HG03095 (cell line): ENCODE measurements at regions not wholly inside any gene's neighbourhood (a gene's known extent, or its start where the extent isn't known, plus 50 kb on each side); places are given as distances from the start of the nearest gene placed in this dataset.
"Not testable (repeated sequence)": the region's sequence is repeated elsewhere in the genome, so short reads cannot be mapped to it uniquely, and the experiment has no call there.

Source experiments
- ATAC-seq: cut with Tn5 transposase; IDR thresholded peaks from one replicate; pipeline ENCODE4 v1.9.1; 2021; ENCODE audit warnings: moderate library complexity; ENCODE audit not compliant: unreplicated experiment

DNA sequence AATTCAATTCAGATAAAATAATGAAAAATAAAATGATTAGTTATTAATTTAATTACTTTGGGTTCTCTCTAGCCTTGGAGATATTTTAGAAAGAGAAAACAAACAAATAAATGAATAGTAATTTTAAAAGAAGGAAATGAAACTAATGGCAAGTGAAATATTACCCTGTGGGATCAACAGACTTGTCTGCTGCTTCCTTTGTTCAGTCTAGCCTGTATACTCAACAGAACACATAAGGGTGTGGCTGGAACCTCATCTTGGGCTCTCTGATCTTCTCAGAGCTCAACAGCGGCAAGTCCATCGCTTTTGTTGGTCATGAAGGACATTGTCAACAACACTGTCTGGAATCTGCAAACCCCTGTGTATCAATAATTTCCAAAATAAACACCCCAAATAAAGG lies 904.9 kb downstream of the IPMK start:
- ATAC-seq: no peak

DNA sequence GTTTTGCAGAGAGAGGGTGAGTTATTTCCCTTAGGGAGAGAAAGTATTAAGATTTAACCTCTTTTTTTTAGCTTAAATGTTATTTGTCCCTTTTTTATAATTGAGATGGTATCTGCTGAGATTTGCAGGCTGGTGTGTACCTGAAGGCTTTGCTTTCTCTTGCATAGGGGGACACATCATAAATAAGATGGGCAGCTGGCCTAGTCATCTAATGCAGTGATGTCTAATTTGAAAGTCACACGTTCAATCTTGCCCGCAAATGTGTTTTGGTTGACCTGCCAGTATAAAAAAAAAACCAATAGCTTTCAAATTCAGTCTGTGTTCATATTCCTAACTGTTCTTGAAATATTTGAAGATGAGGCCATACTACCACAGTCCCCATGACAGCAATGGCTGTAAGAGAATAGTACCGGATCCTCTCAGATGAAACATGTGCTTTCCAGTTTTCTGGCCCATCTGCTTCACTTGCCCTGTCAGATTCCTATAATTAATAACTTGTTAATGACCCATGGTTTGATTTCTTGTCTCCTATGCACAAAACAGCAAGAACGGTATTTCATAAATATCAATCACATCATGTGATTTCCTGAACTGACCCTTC lies 914.2 kb downstream of the IPMK start:
- no peak for ATAC-seq

DNA sequence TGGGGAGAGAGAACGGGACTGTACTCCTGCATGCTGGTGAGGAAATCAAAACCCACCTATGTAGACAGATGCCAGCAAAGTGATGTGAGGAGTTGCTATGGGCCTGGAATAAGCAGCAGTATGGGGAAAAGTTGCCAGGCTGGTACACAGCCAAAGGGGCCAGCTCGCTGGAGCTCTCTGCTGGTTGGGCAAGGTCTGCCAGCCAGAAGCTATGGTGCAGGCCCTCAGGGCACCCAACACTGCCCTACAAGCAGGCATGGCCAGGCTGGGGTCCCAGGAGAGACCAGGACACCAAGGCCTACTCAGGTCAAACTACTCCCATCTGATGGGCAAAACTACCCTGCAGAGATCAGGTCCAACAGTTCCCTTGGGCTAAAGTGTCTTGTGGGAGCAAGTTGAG lies 916.6 kb downstream of the IPMK start:
- no peak for ATAC-seq

DNA sequence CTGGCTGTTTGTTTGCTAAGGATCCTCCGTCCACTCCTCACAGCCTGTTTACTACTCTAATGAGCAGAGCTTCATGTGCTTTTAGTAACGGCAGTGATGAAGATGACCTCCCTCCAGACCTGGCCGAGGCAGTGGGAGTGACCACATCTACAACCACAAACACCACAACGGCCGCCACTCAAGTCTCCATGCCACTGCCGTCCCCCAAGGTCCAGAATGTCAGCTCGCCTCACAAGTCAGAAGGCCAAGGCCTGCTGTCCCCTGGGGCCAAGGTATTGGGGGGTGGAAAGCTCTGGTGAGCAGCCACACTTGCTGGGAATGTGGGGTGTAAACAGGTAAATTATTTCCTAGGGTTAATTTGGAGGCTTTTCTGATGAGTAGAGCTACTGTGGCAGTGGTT lies 926.4 kb downstream of the IPMK start:
- ATAC-seq: no peak

DNA sequence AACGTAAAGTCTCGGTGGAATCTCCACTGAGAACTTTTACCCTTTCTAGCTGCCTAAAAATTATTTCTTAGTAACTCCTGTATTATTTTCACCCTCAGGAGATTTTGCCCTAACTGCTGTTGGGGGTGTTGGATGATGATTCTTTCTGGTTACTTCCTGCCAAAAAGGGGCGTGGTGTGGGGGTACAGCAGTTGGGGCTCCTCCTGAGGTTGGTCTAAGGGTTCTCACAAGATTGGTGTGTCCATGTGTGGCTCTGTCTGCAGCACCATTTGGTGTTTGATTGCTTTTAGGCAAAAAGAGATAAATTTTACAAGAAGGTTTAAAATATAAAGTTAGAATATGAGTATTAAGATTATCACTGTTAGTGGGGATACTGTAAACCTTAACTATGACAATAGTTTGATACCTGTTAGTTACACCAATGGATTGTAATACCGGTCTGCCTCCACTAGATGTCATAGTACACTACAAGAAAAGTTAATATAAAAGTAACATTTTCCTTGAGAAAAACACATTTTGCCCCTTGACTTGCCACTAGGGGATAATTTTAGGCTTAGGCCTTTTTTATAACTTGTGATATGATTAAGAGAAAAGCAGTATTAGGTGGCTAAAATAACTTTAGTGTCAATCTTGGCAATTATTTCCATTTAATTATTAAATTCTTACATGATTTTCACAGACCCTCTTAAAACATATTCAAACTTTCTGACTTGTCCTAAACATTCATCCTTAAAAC lies 928.7 kb downstream of the IPMK start:
- ATAC-seq: peak; percentile 68

DNA sequence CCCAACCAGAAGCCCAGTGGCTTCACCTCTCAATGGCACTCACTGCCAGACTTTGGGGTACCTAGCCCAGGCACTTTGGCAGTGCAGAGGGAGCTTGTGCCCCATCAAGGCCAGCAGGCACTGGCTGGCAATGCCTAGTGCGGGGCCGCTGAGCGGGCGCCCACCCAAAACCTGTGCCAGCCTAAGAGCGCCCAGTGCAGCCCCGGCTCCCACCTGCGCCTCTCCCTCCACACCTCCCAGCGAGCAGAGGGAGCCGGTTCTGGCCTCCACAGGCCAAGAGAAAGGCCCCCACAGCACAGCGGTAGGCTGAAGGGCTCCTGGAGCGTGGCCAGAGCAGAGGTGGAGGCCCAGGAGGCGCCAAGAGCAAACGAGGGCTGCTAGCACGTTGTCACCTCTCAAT lies 930.8 kb downstream of the IPMK start:
- no peak for ATAC-seq

DNA sequence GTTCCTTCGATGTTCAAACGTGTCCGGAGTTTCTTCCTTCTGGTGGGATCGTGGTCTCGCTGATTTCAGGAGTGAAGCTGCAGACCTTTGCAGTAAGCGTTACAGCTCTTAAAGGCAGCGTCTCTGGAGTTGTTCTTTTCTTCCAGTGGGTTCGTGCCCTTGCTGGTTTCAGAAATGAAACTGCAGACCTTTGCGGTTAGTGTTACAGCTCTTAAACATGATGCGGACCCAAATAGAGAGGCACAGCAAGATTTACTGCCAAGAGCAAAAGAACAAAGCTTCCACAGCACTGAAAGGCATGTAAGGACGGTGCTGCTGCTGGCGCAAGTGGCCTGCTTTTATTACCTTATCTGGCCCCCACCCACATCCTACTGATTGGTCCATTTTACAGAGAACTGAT lies 931.4 kb downstream of the IPMK start:
- ATAC-seq: no peak

DNA sequence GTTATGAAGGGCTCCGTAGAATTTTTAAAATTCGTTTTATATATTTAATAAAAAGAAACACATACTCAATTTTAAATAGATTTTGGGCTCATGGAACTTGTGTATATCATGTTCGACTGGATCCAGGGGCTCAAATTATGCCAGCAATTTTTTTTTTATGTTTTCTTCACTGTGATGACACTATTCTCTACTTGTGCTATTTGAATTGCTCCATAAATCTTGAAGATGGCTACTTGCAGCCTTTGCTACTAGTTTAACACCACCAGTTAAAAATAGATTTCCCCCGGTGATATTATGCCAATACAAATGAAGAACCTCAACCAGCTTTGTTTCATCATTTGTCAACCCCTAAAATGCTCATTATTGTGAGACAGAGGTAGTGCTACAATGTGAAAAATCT lies 933.2 kb downstream of the IPMK start:
- ATAC-seq: no peak

DNA sequence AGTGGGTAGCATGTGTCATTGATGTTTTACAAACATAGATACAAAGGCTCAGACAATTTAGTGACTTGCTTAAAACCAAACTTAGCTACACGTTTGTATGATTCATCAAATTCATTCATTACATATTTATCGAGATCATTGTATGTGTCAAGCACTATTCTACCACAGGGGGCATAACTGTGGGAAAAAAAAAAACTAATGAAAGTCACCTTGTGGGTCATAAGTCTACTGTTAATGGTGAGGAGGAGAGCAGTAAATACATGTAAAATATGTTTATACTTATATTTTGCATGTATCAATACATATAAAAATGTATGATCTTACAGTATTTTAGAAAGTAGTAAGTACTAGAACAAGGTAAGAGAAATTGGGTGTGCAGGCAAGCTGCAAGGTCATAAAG lies 933.8 kb downstream of the IPMK start:
- ATAC-seq: no peak

DNA sequence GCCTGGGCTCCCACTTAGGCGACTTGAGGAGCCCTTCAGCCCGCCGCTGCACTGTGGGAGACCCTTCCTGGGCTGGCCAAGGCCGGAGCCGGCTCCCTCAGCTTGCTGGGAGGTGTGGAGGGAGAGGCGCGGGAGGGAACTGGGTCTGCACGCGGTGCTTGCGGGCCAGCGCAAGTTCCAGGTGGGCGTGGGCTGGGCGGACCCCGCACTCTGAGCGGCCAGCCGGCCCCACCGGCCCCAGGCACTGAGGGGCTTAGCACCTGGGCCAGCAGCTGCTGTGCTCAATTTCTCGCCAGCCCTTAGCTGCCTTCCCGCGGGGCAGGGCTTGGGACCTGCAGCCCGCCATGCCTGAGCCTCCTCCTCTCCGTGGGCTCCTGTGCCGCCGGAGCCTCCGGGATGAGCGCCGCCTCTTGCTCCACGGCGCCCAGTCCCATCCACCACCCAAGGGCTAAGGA lies 946.3 kb downstream of the IPMK start:
- ATAC-seq: not testable (repeated sequence)

DNA sequence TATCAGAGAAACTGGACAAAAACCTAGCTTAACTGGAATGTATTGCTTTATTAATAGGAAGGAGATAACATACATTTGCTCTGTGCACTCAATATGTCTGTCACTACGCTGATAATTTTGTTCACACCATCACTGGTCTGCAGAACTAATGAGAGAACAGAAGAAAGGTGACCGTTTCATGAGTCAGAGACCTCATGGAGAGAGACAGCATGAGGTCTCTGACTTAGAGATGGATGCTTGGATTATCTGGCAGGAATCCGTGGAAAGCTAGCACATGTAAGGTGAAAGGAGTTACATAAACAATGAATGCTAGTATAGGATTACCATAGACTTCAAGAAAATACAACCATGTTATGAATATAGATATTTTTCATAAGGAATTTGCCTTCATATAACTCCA lies 947.3 kb downstream of the IPMK start:
- ATAC-seq: no peak

DNA sequence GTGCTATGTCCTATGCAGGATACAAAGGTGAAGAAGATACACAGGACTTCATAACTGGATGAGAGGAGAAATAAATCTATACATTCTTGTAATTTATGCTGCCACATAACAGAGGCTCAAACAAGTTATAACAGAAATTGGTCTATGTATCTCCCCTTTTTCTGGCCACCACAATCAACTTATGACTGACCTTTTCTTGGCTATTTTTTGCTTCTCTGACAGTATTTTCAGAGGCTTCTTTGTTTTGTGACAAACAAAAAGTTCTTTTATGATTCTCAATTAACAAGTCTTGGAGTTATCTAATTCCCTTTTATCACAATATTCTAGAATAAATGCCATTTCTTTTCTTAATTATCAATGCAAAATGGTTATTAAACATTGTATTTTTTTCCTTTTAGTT lies 953.0 kb upstream of the ZWINT start:
- no peak for ATAC-seq

DNA sequence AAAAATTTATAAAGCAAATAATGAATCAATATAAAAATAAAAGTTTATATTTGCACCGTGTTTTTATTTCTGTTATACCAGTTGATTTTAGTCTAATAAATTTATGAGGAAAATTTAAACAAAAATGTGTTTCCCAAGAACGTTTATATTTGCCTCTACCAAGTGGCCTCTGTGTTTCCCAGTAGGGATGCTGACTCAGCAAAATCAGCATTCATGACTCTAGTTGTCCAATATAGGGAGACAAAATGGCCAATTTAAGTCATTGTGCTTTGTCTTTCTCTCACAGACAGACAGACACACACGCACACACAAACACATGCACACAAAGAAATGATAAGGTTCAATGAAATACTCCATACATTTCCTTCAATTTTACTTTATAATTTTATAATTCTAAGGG lies 942.5 kb upstream of the ZWINT start:
- no peak for ATAC-seq

DNA sequence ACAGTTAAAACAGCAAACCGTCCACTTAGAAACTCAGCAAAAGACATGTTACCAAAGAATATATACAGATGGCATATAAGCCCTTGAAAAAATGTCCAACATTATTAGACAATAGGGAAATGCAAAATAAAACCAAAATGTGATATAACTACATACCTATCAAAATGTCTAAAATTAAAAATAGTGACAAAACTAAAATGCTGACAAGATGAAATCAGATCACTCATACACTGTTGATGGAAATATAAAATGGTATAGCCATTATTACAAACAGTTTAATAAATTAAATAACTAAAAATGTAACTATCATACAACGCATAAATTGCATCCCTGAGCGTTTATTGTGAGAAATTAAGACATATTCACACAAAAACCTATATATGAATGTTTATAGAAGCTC lies 939.7 kb upstream of the ZWINT start:
- no peak for ATAC-seq

DNA sequence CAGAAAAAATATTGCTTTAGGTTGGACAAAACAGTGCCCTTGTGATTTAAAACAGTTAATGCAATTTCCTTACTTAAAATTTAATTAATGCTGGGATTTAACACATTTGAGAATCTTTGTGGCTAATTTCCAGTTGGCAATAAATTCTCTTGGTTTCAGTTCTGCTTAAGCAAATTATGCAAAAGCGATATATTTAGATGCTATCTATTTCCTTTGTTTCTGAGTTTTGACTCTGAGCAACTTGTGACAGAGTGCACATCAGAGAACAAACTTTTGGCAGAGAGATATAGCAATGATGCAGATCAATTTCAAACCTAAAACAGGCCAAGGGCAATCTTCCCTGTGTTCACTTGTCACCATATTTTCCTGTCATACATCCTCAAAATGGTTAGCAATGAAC lies 933.6 kb upstream of the ZWINT start:
- no peak for ATAC-seq

DNA sequence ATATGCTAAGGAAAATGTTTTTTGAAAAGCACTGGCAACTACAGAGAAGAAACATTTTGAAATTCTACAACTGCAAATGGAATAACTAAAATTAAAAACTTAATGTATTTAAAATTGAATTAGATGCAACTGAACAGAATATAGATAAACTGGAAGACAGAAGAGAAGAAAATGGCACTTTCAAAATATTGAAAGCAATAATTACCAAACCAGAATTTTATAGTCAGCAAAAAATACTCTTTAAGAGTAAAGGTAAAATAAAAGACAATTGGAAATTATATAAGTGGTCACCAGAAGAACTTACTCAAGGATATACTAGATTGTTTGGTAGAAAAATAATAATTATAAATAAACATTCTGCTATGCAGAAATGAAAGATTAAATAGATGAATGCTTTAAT lies 927.7 kb upstream of the ZWINT start:
- ATAC-seq: no peak

DNA sequence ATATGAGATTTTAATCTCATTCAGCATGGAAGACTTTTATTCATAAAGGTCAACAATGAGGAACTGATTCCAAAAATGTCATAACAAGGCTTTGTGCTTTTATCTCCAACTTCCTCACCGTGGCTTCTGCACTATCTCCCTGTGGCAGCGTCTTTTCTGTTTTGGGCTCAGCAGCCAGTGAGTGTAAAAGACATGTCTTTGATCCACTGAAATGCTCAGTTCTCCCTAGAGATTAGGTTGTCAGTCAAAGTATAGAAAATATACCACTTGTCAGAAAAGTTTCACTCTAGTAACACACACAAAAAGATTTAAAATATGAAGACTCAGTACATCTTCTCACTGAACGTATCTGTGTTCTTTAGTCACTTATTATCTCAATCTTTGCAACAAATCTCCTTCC lies 901.8 kb upstream of the ZWINT start:
- no peak for ATAC-seq

DNA sequence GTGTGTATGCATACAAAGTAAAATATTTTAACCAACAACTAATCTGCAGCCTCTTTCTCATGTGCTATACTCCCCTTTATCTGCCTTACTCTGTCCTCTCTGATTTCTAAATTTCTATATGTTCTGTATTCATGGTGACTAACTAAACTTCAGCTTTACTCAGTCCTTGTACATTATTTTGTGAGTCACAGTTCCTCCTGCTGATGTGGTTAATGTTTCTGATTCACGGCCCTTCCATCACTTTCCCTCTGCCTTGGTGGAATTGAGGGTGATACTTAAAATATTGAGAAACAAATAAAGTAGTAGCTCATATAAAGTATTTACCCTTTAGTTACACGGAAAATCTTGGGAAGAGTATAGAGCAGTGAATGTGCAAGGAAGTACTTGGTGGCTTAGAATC lies 899.1 kb upstream of the ZWINT start:
- no peak for ATAC-seq

DNA sequence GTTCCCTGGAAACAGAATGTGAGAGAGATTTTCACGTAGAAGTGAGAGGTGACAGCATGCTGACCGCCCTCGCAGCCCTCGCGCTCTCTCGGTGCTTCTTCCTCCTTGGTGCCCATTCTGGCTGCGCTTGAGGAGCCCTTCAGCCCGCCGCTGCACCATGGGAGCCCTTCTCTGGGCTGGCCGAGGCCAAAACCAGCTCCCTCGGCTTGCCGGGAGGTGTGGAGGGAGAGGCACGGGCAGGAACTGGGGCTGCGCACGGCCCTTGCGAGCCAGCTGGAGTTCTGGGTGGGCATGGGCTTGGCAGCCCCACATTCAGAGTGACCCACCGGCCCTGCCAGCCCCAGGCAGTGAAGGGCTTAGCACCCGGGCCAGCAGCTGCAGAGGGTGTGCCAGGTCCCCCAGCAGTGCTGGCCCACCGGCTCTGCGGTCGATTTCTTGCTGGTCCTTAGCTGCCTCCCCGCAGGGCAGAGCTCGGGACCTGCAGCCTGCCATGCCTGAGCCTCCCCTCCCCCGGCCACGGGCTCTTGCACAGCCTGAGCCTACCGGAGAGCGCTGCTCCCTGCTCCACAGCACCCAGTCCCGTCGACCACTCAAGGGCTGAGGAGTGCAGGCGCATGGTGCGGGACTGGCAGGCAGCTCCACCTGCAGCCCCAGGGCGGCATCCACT lies 888.7 kb upstream of the ZWINT start:
- ATAC-seq: no peak

DNA sequence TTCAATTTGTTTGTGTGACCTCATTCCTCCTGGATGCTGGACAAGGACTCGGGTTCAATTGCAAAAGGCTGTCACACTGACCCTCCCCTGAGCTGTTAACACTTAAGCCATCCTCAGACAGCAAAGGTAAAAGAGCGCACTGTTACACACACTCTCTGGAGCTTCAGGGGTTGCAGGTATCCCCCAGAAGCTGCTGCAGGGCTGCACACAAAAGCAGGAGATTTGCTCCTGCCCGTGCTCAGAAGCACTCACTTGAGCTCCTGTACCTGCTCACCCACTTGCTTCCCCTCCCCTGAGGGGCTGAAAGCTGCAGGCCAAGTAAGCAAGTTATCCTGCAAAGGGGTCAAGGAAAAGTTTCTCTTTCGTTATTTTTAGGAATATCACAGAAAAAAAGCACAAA lies 886.2 kb upstream of the ZWINT start:
- no peak for ATAC-seq

DNA sequence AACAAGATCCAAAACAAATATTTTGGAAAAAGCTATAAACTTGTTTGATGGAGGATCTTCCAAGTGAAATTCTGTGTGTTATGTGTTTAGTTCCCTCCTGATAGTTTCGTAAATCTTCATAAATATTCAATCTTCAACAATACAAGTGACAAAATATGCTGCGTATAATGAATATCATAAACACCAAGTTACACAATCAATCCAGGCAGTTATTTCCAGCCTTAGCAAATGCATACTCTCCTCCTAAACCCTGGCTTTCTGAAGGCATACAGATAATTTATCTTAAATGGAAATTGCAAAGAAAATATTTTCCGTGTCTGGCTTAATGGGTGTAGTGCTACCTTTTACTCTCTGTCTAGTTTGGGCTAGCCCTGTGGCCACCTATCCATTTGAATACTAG lies 864.9 kb upstream of the ZWINT start:
- no peak for ATAC-seq

DNA sequence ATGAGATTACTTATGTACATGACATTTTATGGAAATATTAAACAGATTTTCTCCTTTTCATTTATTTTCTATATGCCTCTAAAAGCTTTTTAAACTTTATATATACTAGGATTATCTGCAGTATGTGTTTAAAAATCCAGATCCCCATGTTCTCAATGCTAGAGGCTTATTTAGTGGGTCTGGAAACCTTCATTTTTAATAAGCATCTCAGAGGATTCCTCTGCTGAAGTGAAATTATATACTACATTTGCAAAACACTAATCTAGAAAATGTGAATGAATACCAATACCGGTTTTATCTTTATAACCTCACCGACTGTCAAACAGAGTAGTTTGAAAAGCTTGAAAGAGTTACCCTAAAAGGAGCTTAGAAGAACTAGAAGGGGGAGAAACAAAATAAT lies 863.8 kb upstream of the ZWINT start:
- no peak for ATAC-seq
